OCI-LY7 (cell line): ENCODE measurements at regions not wholly inside any gene's neighbourhood (a gene's known extent, or its start where the extent isn't known, plus 50 kb on each side); places are given as distances from the start of the nearest gene placed in this dataset.

Source experiments
- BruUV-seq: library from RNA; stranded (reverse); fragments of 400-500 nt; replicated peaks from 2 replicates; lab custom pipeline; 2021; lab: Mats Ljungman, UMichigan
- CTCF ChIA-PET: fragments of 300-600 bp; sonication (Branson Sonifier 250); formaldehyde crosslinking; loops from one replicate; lab custom pipeline; 2022; ENCODE audit warnings: antibody characterized with exemption; ENCODE audit not compliant: unreplicated experiment; lab: Charles Lee
- POLR2A ChIA-PET: fragments of 300-600 bp; sonication (Branson Sonifier 250); formaldehyde crosslinking; loops from one replicate; lab custom pipeline; 2022; ENCODE audit warnings: antibody characterized with exemption; lab: Charles Lee
- DNase-seq: peaks from one replicate; pipeline ENCODE4 v3.0.0-alpha.2; 2015; ENCODE audit warnings: low spot score
- H2AFZ ChIP-seq: fragments of 200-600 bp; sonication (generic), shearing (Covaris generic); 2 replicates; pipeline ENCODE4 v1.6.1; 2014; ENCODE audit warnings: mild to moderate bottlenecking, antibody characterized with exemption, low read length, moderate library complexity
- H3K27ac ChIP-seq: fragments of 200-600 bp; sonication (generic); 2 replicates; pipeline ENCODE4 v1.5.1; 2014; ENCODE audit warnings: mixed run types, low read depth, mild to moderate bottlenecking, moderate library complexity, low read length, inconsistent platforms; ENCODE audit not compliant: poor library complexity, severe bottlenecking
- H3K36me3 ChIP-seq: fragments of 200-600 bp; sonication (generic); 2 replicates; pipeline ENCODE4 v1.6.1; 2014; ENCODE audit warnings: mild to moderate bottlenecking, antibody characterized with exemption, low read length, moderate library complexity, mixed read lengths; ENCODE audit not compliant: insufficient read depth
- H3K4me1 ChIP-seq: fragments of 200-600 bp; sonication (generic); 2 replicates; pipeline ENCODE4 v1.5.1; 2014; ENCODE audit warnings: mild to moderate bottlenecking, low read length; ENCODE audit not compliant: insufficient read depth, poor library complexity, severe bottlenecking
- H3K4me2 ChIP-seq: fragments of 200-600 bp; sonication (generic); 2 replicates; pipeline ENCODE4 v1.6.1; 2014; ENCODE audit warnings: mild to moderate bottlenecking, low read length
- H3K4me3 ChIP-seq: fragments of 200-600 bp; sonication (generic); 2 replicates; pipeline ENCODE4 v1.5.1; 2014; ENCODE audit warnings: mild to moderate bottlenecking, low read depth, low read length; ENCODE audit not compliant: poor library complexity, severe bottlenecking
- H3K79me2 ChIP-seq: fragments of 200-600 bp; sonication (generic); 2 replicates; pipeline ENCODE4 v1.6.1; 2016; ENCODE audit warnings: low read depth, mild to moderate bottlenecking, low read length, moderate library complexity, mixed read lengths; ENCODE audit not compliant: insufficient read depth
- H3K9me2 ChIP-seq: fragments of 200-600 bp; sonication (generic); 2 replicates; pipeline ENCODE4 v1.6.1; 2016; ENCODE audit warnings: mild to moderate bottlenecking, low read length, mixed read lengths; ENCODE audit not compliant: insufficient read depth
- H3K9me3 ChIP-seq: fragments of 200-600 bp; sonication (generic); 2 replicates; pipeline ENCODE4 v1.6.1; 2014; ENCODE audit warnings: mild to moderate bottlenecking, mixed run types, low read length, mixed read lengths
- H4K20me1 ChIP-seq: fragments of 200-600 bp; sonication (generic); 2 replicates; pipeline ENCODE4 v1.6.1; 2014; ENCODE audit warnings: mild to moderate bottlenecking, antibody characterized with exemption, low read length, moderate library complexity, mixed read lengths; ENCODE audit not compliant: insufficient read depth
- CTCF ChIP-seq: fragments of 200-600 bp; sonication (generic); conservative IDR thresholded peaks from 2 replicates; pipeline ENCODE4 v1.5.1; 2014; ENCODE audit warnings: mild to moderate bottlenecking, antibody characterized with exemption, low read length, moderate library complexity, mixed read lengths
- EZH2phosphoT487 ChIP-seq: fragments of 200-600 bp; sonication (generic); IDR thresholded peaks from 2 replicates; pipeline ENCODE4 v1.6.1; 2018; ENCODE audit warnings: low read depth, borderline replicate concordance, mild to moderate bottlenecking, mixed run types, antibody characterized with exemption, low read length, moderate library complexity, mixed read lengths
- intact Hi-C: fragments of 100-400 bp; cut with micrococcal nuclease; formaldehyde crosslinking; loops from one replicate; pipeline ENCODE4 v1.10.0; 2022; ENCODE audit not compliant: unreplicated experiment

- TF ChIP-seq CTCF (no peak), EZH2phosphoT487 (no peak)
- Histone ChIP-seq H3K79me2 (no peaks in the 10 kb centered on the region), H2AFZ (no peak overlapping the region), H3K9me2 (no peaks in the 10 kb centered on the region), H3K9me3 (no peaks in the 10 kb centered on the region), H3K4me3 (no peak overlapping the region), H3K27ac (no peak overlapping the region), H4K20me1 (no peaks in the 10 kb centered on the region), H3K4me2 (no peak overlapping the region), H3K36me3 (no peaks in the 10 kb centered on the region), H3K4me1 (no peaks in the 10 kb centered on the region)
- intact Hi-C loops: no loop called here
- CTCF ChIA-PET: no interaction called here
- POLR2A ChIA-PET: no interaction called here
- no peak for DNase-seq
- no TSS peak for BruUV-seq
Observed at GRCh38 chr4:181905708-181906107, 337.5 kb upstream of the TENM3 start.

- no peaks in the 10 kb centered on the region for H3K79me2 ChIP-seq
- no peak overlapping the region for H3K4me2 ChIP-seq
- no peak overlapping the region for H3K27ac ChIP-seq
- no peaks in the 10 kb centered on the region for H3K9me2 ChIP-seq
- no peaks in the 10 kb centered on the region for H3K36me3 ChIP-seq
- no TSS peak for BruUV-seq
- H3K9me3 ChIP-seq: no peaks in the 10 kb centered on the region
- no peak for TF ChIP-seq EZH2phosphoT487
- no peak for TF ChIP-seq CTCF
- no peak for DNase-seq
- ChIA-PET CTCF (no interaction called here), POLR2A (no interaction called here)
- intact Hi-C loops: no loop called here
- H3K4me3 ChIP-seq: no peak overlapping the region
- H3K4me1 ChIP-seq: no peaks in the 10 kb centered on the region
- no peak overlapping the region for H2AFZ ChIP-seq
- no peaks in the 10 kb centered on the region for H4K20me1 ChIP-seq
Observed at GRCh38 chr4:181908168-181908567, 335.0 kb upstream of the TENM3 start.

- no peak for DNase-seq
- no peaks in the 10 kb centered on the region for H3K9me2 ChIP-seq
- no peaks in the 10 kb centered on the region for H3K9me3 ChIP-seq
- no peaks in the 10 kb centered on the region for H3K36me3 ChIP-seq
- intact Hi-C loops: no loop called here
- H3K79me2 ChIP-seq: no peaks in the 10 kb centered on the region
- ChIA-PET CTCF (no interaction called here), POLR2A (no interaction called here)
- H3K4me1 ChIP-seq: no peaks in the 10 kb centered on the region
- H4K20me1 ChIP-seq: no peaks in the 10 kb centered on the region
- no peak overlapping the region for H3K4me2 ChIP-seq
- TF ChIP-seq EZH2phosphoT487: no peak
- TF ChIP-seq CTCF: no peak
- no peak overlapping the region for H2AFZ ChIP-seq
- no peak overlapping the region for H3K4me3 ChIP-seq
- H3K27ac ChIP-seq: no peak overlapping the region
- no TSS peak for BruUV-seq
Observed at GRCh38 chr4:181909368-181909767, 333.8 kb upstream of the TENM3 start.
